ENCODE measurements at regions not wholly inside any gene's neighbourhood (a gene's known extent, or its start where the extent isn't known, plus 50 kb on each side); places are given as distances from the start of the nearest gene placed in this dataset.

DNA sequence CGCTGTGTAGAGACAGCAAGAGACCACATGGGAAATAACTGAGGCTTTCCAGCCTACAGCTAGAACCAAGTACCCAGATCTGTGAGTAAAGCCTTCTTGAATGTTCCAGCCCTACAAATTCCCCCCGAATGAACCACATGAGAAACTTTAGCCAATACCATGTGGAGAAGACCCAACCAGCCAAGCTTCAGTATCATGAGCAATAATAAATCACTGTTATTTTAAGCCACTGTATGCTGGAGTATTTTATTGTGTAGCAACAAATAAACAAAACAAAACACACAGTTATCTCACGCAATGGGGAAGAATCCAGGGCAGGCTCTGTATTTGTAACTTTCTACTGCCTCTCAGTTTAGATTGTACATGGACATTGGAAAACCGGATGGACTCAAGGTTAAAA is 426.2 kb downstream of the CDH11 start:
- TF ChIP-seq RCOR1 (conservative IDR thresholded peaks at IDR 0.05; ENCODE audit: low read depth, low read length) (no peak), LARP7 (IDR thresholded peaks at IDR 0.05) (no peak), SUPT20H (IDR thresholded peaks at IDR 0.05; ENCODE audit: borderline replicate concordance, control insufficient read depth, low read depth, low read length) (no peak), CHD4 (IDR thresholded peaks at IDR 0.05) (no peak), STAT1 (conservative IDR thresholded peaks at IDR 0.05) (no peak), ESRRA (IDR thresholded peaks at IDR 0.05; ENCODE audit: low read length) (no peak), KLF5 (IDR thresholded peaks at IDR 0.05; ENCODE audit: partially characterized antibody) (no peak), JUNB (IDR thresholded peaks at IDR 0.05) (no peak), CEBPB (IDR thresholded peaks at IDR 0.05; ENCODE audit: borderline replicate concordance in 1 of 2, low read depth in 2 of 2, low read length in 2 of 2) (no peak), EP300 (IDR thresholded peaks at IDR 0.05; ENCODE audit: borderline replicate concordance in 1 of 2, control insufficient read depth in 1 of 2, low read depth in 2 of 2, low read length in 2 of 2) (no peak), MYB (IDR thresholded peaks at IDR 0.05; ENCODE audit: borderline replicate concordance, low read depth, low read length) (no peak), STAT3 (IDR thresholded peaks at IDR 0.05; ENCODE audit: low read depth, low read length) (no peak), NR2C2 (IDR thresholded peaks at IDR 0.05; ENCODE audit: borderline replicate concordance, control insufficient read depth, insufficient read length, low read depth) (no peak), CHD2 (IDR thresholded peaks at IDR 0.05; ENCODE audit: borderline replicate concordance, low read depth, low read length) (no peak), ZNF274 (IDR thresholded peaks at IDR 0.05; ENCODE audit: insufficient read depth, insufficient read length) (no peak), TCF12 (IDR thresholded peaks at IDR 0.05; ENCODE audit: low read depth, low read length) (no peak)
- TF ChIP-seq, protein P1, sequence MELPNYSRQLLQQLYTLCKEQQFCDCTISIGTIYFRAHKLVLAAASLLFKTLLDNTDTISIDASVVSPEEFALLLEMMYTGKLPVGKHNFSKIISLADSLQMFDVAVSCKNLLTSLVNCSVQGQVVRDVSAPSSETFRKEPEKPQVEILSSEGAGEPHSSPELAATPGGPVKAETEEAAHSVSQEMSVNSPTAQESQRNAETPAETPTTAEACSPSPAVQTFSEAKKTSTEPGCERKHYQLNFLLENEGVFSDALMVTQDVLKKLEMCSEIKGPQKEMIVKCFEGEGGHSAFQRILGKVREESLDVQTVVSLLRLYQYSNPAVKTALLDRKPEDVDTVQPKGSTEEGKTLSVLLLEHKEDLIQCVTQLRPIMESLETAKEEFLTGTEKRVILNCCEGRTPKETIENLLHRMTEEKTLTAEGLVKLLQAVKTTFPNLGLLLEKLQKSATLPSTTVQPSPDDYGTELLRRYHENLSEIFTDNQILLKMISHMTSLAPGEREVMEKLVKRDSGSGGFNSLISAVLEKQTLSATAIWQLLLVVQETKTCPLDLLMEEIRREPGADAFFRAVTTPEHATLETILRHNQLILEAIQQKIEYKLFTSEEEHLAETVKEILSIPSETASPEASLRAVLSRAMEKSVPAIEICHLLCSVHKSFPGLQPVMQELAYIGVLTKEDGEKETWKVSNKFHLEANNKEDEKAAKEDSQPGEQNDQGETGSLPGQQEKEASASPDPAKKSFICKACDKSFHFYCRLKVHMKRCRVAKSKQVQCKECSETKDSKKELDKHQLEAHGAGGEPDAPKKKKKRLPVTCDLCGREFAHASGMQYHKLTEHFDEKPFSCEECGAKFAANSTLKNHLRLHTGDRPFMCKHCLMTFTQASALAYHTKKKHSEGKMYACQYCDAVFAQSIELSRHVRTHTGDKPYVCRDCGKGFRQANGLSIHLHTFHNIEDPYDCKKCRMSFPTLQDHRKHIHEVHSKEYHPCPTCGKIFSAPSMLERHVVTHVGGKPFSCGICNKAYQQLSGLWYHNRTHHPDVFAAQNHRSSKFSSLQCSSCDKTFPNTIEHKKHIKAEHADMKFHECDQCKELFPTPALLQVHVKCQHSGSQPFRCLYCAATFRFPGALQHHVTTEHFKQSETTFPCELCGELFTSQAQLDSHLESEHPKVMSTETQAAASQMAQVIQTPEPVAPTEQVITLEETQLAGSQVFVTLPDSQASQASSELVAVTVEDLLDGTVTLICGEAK (IDR thresholded peaks at IDR 0.05; ENCODE audit: borderline replicate concordance) = no peak
- TF ChIP-seq, protein P2, sequence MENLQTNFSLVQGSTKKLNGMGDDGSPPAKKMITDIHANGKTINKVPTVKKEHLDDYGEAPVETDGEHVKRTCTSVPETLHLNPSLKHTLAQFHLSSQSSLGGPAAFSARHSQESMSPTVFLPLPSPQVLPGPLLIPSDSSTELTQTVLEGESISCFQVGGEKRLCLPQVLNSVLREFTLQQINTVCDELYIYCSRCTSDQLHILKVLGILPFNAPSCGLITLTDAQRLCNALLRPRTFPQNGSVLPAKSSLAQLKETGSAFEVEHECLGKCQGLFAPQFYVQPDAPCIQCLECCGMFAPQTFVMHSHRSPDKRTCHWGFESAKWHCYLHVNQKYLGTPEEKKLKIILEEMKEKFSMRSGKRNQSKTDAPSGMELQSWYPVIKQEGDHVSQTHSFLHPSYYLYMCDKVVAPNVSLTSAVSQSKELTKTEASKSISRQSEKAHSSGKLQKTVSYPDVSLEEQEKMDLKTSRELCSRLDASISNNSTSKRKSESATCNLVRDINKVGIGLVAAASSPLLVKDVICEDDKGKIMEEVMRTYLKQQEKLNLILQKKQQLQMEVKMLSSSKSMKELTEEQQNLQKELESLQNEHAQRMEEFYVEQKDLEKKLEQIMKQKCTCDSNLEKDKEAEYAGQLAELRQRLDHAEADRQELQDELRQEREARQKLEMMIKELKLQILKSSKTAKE (IDR thresholded peaks at IDR 0.05; ENCODE audit: low read depth, poor library complexity, severe bottlenecking) = no peak
- Histone ChIP-seq H3K9ac (ENCODE audit: control insufficient read depth, insufficient read depth, low read length) (no peak overlapping the region), H4K20me1 (ENCODE audit: control insufficient read depth, insufficient read depth) (no peaks in the 10 kb centered on the region), H3K4me2 (ENCODE audit: control insufficient read depth, insufficient read depth) (no peak overlapping the region), H3K27ac (ENCODE audit: control insufficient read depth, insufficient read depth) (no peak overlapping the region), H3K9me3 (replicated peaks; ENCODE audit: control insufficient read depth, insufficient read depth, low read length) (no peaks in the 10 kb centered on the region), H3K79me2 (ENCODE audit: control insufficient read depth, insufficient read depth, low read length) (no peaks in the 10 kb centered on the region), H3K27me3 (replicated peaks in 1 of 2; ENCODE audit: control insufficient read depth in 2 of 2, insufficient read depth in 2 of 2, low read length in 1 of 2) (no peaks in the 10 kb centered on the region), H3K4me3 (no peak overlapping the region), H3K4me1 (ENCODE audit: control insufficient read depth, insufficient read depth, low read length) (no peaks in the 10 kb centered on the region), H3K36me3 (ENCODE audit: control insufficient read depth in 2 of 2, insufficient read depth in 2 of 2, low read length in 1 of 2) (no peaks in the 10 kb centered on the region), H2AFZ (ENCODE audit: control insufficient read depth, low read depth, low read length) (no peak overlapping the region)
- BruUV-seq (replicated peaks) = no TSS peak
- ATAC-seq (no peak), FAIRE-seq (no peak), DNase-seq (ENCODE audit: low read depth, low spot score) (no peak)
- in situ Hi-C loops (cut with MboI) = no loop called here
- ChIA-PET SMC1A (ENCODE audit: uncharacterized antibody, unreplicated experiment) (no interaction called here), RAD21 (ENCODE audit: unreplicated experiment) (no interaction called here), POLR2A (no interaction called here), CTCF (interaction anchor here (1.5 kb wide), 1 partner anchor 9 kb away, joined by 4 read pairs; no protein-coding TSS in a partner anchor)
- intact Hi-C loops (cut with micrococcal nuclease; ENCODE audit: unreplicated experiment) = no loop called here
- WGBS (ENCODE audit: insufficient coverage, insufficient replicate concordance, low lambda C conversion rate, missing lambda C conversion rate) = 23% methylated on average over 4 of the region's 4 CpGs
